HEK293 (cell line): ENCODE measurements at regions not wholly inside any gene's neighbourhood (a gene's known extent, or its start where the extent isn't known, plus 50 kb on each side); places are given as distances from the start of the nearest gene placed in this dataset.

Source experiments
- CTCF ChIA-PET: fragments of 350-600 bp; formaldehyde crosslinking; extraction: SDS; loops from one replicate; lab custom pipeline; 2021; ENCODE audit warnings: antibody characterized with exemption; lab: Yijun Ruan, JAX
- POLR2A ChIA-PET: fragments of 300-600 bp; formaldehyde crosslinking; extraction: SDS; loops from one replicate; lab custom pipeline; 2020; ENCODE audit warnings: antibody characterized with exemption, inconsistent platforms; lab: Yijun Ruan, JAX
- H3K27ac ChIP-seq: fragments of 200-500 bp; sonication (Bioruptor generic); 2 replicates; pipeline ENCODE4 v1.5.1; 2014; ENCODE audit warnings: low read depth, low read length, control low read depth, inconsistent platforms; ENCODE audit errors: extremely low read depth
- H3K36me3 ChIP-seq, 2 experiments: fragments of 200-500 bp in 1 of 2; sonication (Bioruptor generic) in 1 of 2; 1 replicate in 1 of 2; 2 replicates in 1 of 2; pipeline ENCODE4 v1.5.1; 2014 to 2017; ENCODE audit warnings: inconsistent platforms in 2 of 2, low read length in 2 of 2; ENCODE audit not compliant: control insufficient read depth in 2 of 2, insufficient read depth in 1 of 2
- H3K4me1 ChIP-seq: fragments of 200-500 bp; sonication (Bioruptor generic); 2 replicates; pipeline ENCODE4 v1.5.1; 2014; ENCODE audit warnings: mild to moderate bottlenecking, low read length, inconsistent platforms; ENCODE audit not compliant: control insufficient read depth, insufficient read depth
- H3K4me3 ChIP-seq: 2 replicates; pipeline ENCODE4 v1.5.1; 2011; ENCODE audit warnings: low read depth, mild to moderate bottlenecking, control low read depth, low read length, moderate library complexity
- H3K9me3 ChIP-seq: fragments of 200-500 bp; sonication (Bioruptor generic); 2 replicates; pipeline ENCODE4 v1.5.1; 2014; ENCODE audit warnings: low read depth, low read length, inconsistent platforms; ENCODE audit not compliant: control insufficient read depth, insufficient read depth
- BCL11A ChIP-seq: fragments of 450-650 bp; formaldehyde crosslinking; IDR thresholded peaks from 2 replicates; pipeline ENCODE4 v1.5.1; 2016; ENCODE audit warnings: low read depth, missing biosample characterization, missing genetic modification characterization
- GLIS1 ChIP-seq: fragments of 450-650 bp; formaldehyde crosslinking; IDR thresholded peaks from 2 replicates; pipeline ENCODE4 v1.5.1; 2016; ENCODE audit warnings: missing biosample characterization, missing genetic modification characterization
- KLF10 ChIP-seq: fragments of 450-650 bp; IDR thresholded peaks from 2 replicates; pipeline ENCODE4 v1.5.1; 2018; ENCODE audit warnings: missing biosample characterization, mild to moderate bottlenecking, missing genetic modification characterization
- KLF7 ChIP-seq: fragments of 450-650 bp; formaldehyde crosslinking; IDR thresholded peaks from 2 replicates; pipeline ENCODE4 v1.5.1; 2016; ENCODE audit warnings: missing biosample characterization, missing genetic modification characterization, borderline replicate concordance
- OVOL3 ChIP-seq: fragments of 450-650 bp; formaldehyde crosslinking; IDR thresholded peaks from 2 replicates; pipeline ENCODE4 v1.5.1; 2016; ENCODE audit warnings: missing biosample characterization, missing genetic modification characterization
- PRDM2 ChIP-seq: fragments of 450-650 bp; formaldehyde crosslinking; IDR thresholded peaks from 2 replicates; pipeline ENCODE4 v1.5.1; 2016; ENCODE audit warnings: missing biosample characterization, missing genetic modification characterization, borderline replicate concordance
- SETDB1 ChIP-seq: IDR thresholded peaks from one replicate; pipeline ENCODE4 v1.6.1; 2017; ENCODE audit warnings: mild to moderate bottlenecking, low read length, moderate library complexity, mixed read lengths; ENCODE audit not compliant: insufficient read length
- TCF7L2 ChIP-seq: IDR thresholded peaks from 2 replicates; pipeline ENCODE4 v1.6.1; 2011; ENCODE audit warnings: low read depth, mild to moderate bottlenecking, inconsistent platforms, low read length, moderate library complexity, borderline replicate concordance
- ZBTB48 ChIP-seq: fragments of 450-650 bp; formaldehyde crosslinking; IDR thresholded peaks from 2 replicates; pipeline ENCODE4 v1.5.1; 2016; ENCODE audit warnings: missing biosample characterization, missing genetic modification characterization
- ZBTB7A ChIP-seq: fragments of 450-650 bp; formaldehyde crosslinking; IDR thresholded peaks from 2 replicates; pipeline ENCODE4 v1.5.1; 2016; ENCODE audit warnings: low read depth, missing biosample characterization, missing genetic modification characterization
- ZFP41 ChIP-seq: fragments of 450-650 bp; formaldehyde crosslinking; IDR thresholded peaks from 2 replicates; pipeline ENCODE4 v1.5.1; 2016; ENCODE audit warnings: missing biosample characterization, missing genetic modification characterization, borderline replicate concordance
- ZNF140 ChIP-seq: fragments of 450-650 bp; formaldehyde crosslinking; IDR thresholded peaks from 2 replicates; pipeline ENCODE4 v1.5.1; 2016; ENCODE audit warnings: missing biosample characterization, missing genetic modification characterization
- ZNF175 ChIP-seq: fragments of 450-650 bp; formaldehyde crosslinking; IDR thresholded peaks from 2 replicates; pipeline ENCODE4 v1.5.1; 2016; ENCODE audit warnings: missing biosample characterization, missing genetic modification characterization
- ZNF19 ChIP-seq: fragments of 450-650 bp; formaldehyde crosslinking; IDR thresholded peaks from 2 replicates; pipeline ENCODE4; 2016; ENCODE audit warnings: missing biosample characterization, missing genetic modification characterization, low read depth
- ZNF221 ChIP-seq: fragments of 450-650 bp; formaldehyde crosslinking; IDR thresholded peaks from 2 replicates; pipeline ENCODE4 v1.5.1; 2017; ENCODE audit warnings: missing biosample characterization, missing genetic modification characterization, borderline replicate concordance
- ZNF239 ChIP-seq: fragments of 450-650 bp; formaldehyde crosslinking; IDR thresholded peaks from 2 replicates; pipeline ENCODE4 v1.5.1; 2016; ENCODE audit warnings: missing biosample characterization, missing genetic modification characterization
- ZNF266 ChIP-seq: fragments of 450-650 bp; formaldehyde crosslinking; IDR thresholded peaks from 2 replicates; pipeline ENCODE4 v1.5.1; 2016; ENCODE audit warnings: missing biosample characterization, missing genetic modification characterization, low read depth
- ZNF366 ChIP-seq: fragments of 450-650 bp; formaldehyde crosslinking; conservative IDR thresholded peaks from 2 replicates; pipeline ENCODE4 v1.5.1; 2016; ENCODE audit warnings: missing biosample characterization, missing genetic modification characterization
- ZNF391 ChIP-seq: fragments of 450-650 bp; formaldehyde crosslinking; IDR thresholded peaks from 2 replicates; pipeline ENCODE4 v1.5.1; 2016; ENCODE audit warnings: low read depth, missing biosample characterization, missing genetic modification characterization, borderline replicate concordance
- ZNF404 ChIP-seq: fragments of 450-650 bp; formaldehyde crosslinking; IDR thresholded peaks from 2 replicates; pipeline ENCODE4 v1.5.1; 2017; ENCODE audit warnings: missing biosample characterization, missing genetic modification characterization
- ZNF473 ChIP-seq: fragments of 450-650 bp; formaldehyde crosslinking; IDR thresholded peaks from 2 replicates; pipeline ENCODE4 v1.5.1; 2017; ENCODE audit warnings: missing biosample characterization, missing genetic modification characterization
- ZNF501 ChIP-seq: fragments of 450-650 bp; formaldehyde crosslinking; IDR thresholded peaks from 2 replicates; pipeline ENCODE4 v1.5.1; 2016; ENCODE audit warnings: missing biosample characterization, missing genetic modification characterization
- ZNF544 ChIP-seq: fragments of 450-650 bp; formaldehyde crosslinking; IDR thresholded peaks from 2 replicates; pipeline ENCODE4 v1.5.0; 2017; ENCODE audit warnings: missing biosample characterization, missing genetic modification characterization
- ZNF610 ChIP-seq: fragments of 450-650 bp; formaldehyde crosslinking; IDR thresholded peaks from 2 replicates; pipeline ENCODE4 v1.5.1; 2016; ENCODE audit warnings: missing biosample characterization, missing genetic modification characterization, borderline replicate concordance
- ZNF645 ChIP-seq: fragments of 450-650 bp; formaldehyde crosslinking; IDR thresholded peaks from 2 replicates; pipeline ENCODE4; 2016; ENCODE audit warnings: missing biosample characterization, missing genetic modification characterization
- ZNF670 ChIP-seq: fragments of 450-650 bp; formaldehyde crosslinking; IDR thresholded peaks from 2 replicates; pipeline ENCODE4 v1.5.1; 2016; ENCODE audit warnings: missing biosample characterization, missing genetic modification characterization, low read depth
- ZNF677 ChIP-seq: fragments of 450-650 bp; IDR thresholded peaks from 2 replicates; pipeline ENCODE4 v1.5.0; 2018; ENCODE audit warnings: missing biosample characterization, mild to moderate bottlenecking, missing genetic modification characterization, moderate library complexity
- ZNF747 ChIP-seq: fragments of 450-650 bp; formaldehyde crosslinking; IDR thresholded peaks from 2 replicates; pipeline ENCODE4 v1.5.1; 2016; ENCODE audit warnings: missing biosample characterization, missing genetic modification characterization
- ZNF776 ChIP-seq: fragments of 450-650 bp; formaldehyde crosslinking; IDR thresholded peaks from 2 replicates; pipeline ENCODE4 v1.5.0; 2017; ENCODE audit warnings: missing biosample characterization, missing genetic modification characterization, borderline replicate concordance
- ZNF837 ChIP-seq: fragments of 450-650 bp; formaldehyde crosslinking; IDR thresholded peaks from 2 replicates; pipeline ENCODE4 v1.5.1; 2016; ENCODE audit warnings: missing biosample characterization, missing genetic modification characterization
- ZNF843 ChIP-seq: fragments of 450-650 bp; formaldehyde crosslinking; IDR thresholded peaks from 2 replicates; pipeline ENCODE4 v1.5.1; 2016; ENCODE audit warnings: missing biosample characterization, missing genetic modification characterization

GRCh38 chr5:20370061-20370460 is 382.1 kb upstream of the CDH18 start:
- H3K4me1 ChIP-seq, result no peaks in the 10 kb centered on the region
- H3K27ac ChIP-seq, result no peak overlapping the region
- TF ChIP-seq ZNF544 (tag by site-specific recombination) (no peak), KLF7 (tag by site-specific recombination) (no peak), ZNF391 (tag by site-specific recombination) (no peak), ZNF747 (tag by site-specific recombination) (no peak), ZFP41 (tag by site-specific recombination) (no peak), OVOL3 (no peak), ZNF843 (tag by site-specific recombination) (no peak), ZNF670 (tag by site-specific recombination) (no peak), ZNF175 (tag by site-specific recombination) (no peak), ZNF239 (tag by site-specific recombination) (no peak), ZNF404 (no peak), ZNF19 (no peak), ZBTB7A (tag by site-specific recombination) (no peak), PRDM2 (tag by site-specific recombination) (no peak), ZNF610 (tag by site-specific recombination) (no peak), ZNF645 (tag by site-specific recombination) (no peak), ZNF501 (tag by site-specific recombination) (no peak)
- POLR2A ChIA-PET, result no interaction called here
- H3K4me3 ChIP-seq, result no peak overlapping the region
- CTCF ChIA-PET, result no interaction called here
- no peaks in the 10 kb centered on the region for H3K36me3 ChIP-seq
- no peaks in the 10 kb centered on the region for H3K9me3 ChIP-seq

- no peaks in the 10 kb centered on the region for H3K9me3 ChIP-seq
- TF ChIP-seq KLF10 (tag by site-specific recombination), result no peak
- no peak for TF ChIP-seq ZNF366 (tag by site-specific recombination)
- no peak for TF ChIP-seq ZNF140 (tag by site-specific recombination)
- TF ChIP-seq ZNF645 (tag by site-specific recombination), result no peak
- TF ChIP-seq ZNF266 (tag by site-specific recombination), result no peak
- no peak for TF ChIP-seq ZNF473 (tag by site-specific recombination)
- no peak for TF ChIP-seq ZNF837 (tag by site-specific recombination)
- no peak for TF ChIP-seq ZNF677 (tag by site-specific recombination)
- no peak for TF ChIP-seq ZNF776 (tag by site-specific recombination)
- TF ChIP-seq SETDB1, result no peak
- TF ChIP-seq ZBTB48 (tag by site-specific recombination), result no peak
- TF ChIP-seq TCF7L2, result no peak
- no peak for TF ChIP-seq ZNF221 (tag by site-specific recombination)
- no peak for TF ChIP-seq OVOL3
- no peak for TF ChIP-seq GLIS1 (tag by site-specific recombination)
- no peak for TF ChIP-seq BCL11A (tag by site-specific recombination)
- H3K4me1 ChIP-seq, result no peaks in the 10 kb centered on the region
- ChIA-PET CTCF (no interaction called here), POLR2A (no interaction called here)
- H3K36me3 ChIP-seq, result no peaks in the 10 kb centered on the region
- H3K27ac ChIP-seq, result no peak overlapping the region
- no peak overlapping the region for H3K4me3 ChIP-seq
These were observed 381.5 kb upstream of the CDH18 start for GRCh38 chr5:20369518-20369885.
